Kidney tubule cell (primary cell): ENCODE measurements at regions not wholly inside any gene's neighbourhood (a gene's known extent, or its start where the extent isn't known, plus 50 kb on each side); places are given as distances from the start of the nearest gene placed in this dataset.
A peak's percentile ranks its signal among the peaks of the same experiment; 100 is the strongest.
"Not testable (repeated sequence)": the region's sequence is repeated elsewhere in the genome, so short reads cannot be mapped to it uniquely, and the experiment has no call there.

Source experiments
- DNase-seq: peaks from one replicate; pipeline ENCODE4 v3.0.0-alpha.2; 2018; ENCODE audit warnings: low spot score

DNA sequence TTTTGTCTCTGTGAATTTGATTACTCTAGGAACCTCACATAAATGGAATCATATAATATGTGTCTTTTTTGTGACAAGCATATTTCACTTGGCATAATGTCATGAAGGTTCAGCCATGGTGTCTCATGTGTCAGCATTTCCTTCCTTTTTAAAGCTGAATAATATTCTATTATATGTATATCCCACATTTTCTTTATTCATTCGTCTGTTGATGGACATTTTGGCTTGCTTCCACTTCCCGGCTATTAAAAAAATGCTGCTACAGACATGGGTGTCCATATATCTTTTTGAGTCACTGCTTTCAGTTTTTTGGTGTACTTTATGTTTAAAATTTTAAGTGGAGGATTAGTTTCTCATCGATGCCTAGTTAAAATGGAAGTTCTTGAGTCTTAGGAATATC lies 59.8 kb upstream of the C5orf63 start:
- no peak for DNase-seq

DNA sequence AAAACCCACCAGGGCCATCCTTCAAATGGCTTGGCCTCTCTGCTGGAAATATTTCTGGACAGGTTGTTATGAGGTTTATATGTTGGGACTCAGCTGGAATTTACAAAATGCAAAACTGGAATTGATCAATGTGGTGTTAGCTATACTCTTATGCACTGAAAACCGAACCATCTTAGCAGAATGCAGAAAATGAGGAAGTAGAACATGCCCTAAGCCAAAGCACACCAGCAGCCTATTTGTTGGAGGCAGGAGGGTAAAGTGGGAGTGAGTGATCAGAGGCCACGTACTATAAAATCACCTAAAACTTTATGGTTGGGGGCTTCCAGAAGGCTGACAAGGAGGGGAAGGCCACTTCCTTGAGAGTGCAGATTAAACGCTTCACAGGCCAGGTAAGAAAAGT lies 63.6 kb upstream of the C5orf63 start:
- no peak for DNase-seq

DNA sequence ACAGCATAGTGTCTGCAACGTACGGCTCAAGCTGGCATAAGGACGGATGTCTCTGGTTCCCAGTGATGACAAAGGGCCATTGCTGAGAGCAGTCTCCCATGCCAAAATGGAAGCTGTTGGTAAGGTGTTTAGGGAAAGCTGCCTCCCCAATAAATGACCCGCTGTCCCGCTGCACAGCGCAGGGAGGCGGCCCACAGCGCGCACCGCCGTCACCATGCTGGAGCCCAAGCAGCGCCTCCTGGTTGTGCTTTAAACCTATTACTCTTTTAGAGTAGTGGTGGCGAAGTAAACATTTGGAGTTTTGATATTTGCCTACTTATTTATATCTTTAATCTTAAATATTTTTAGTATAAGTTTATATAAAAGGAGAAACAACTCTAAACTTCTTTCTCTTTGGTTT lies 70.4 kb upstream of the C5orf63 start:
- no peak for DNase-seq

DNA sequence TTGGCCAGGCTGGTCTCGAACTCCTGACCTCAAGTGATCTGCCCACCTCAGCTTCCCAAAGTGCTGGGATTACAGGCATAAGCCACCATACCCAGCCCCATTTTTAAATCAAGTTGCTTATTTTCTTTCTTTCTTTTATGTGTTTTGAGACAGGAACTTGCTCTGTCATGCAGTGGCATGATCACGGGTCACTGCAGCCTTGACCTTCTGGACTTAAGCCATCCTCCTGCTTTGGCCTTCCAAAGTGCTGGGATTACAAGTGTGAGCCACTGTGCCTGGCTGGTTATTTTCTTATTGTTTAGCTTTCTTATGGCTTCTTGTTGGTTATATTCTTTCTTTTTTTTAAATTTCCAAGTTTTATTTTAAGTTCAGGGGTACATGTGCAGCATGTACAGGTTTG lies 79.7 kb upstream of the C5orf63 start:
- peak; percentile 15 for DNase-seq

GRCh38 chr5:127153521-127153920 lies 80.2 kb upstream of the C5orf63 start:
- no peak for DNase-seq

DNA sequence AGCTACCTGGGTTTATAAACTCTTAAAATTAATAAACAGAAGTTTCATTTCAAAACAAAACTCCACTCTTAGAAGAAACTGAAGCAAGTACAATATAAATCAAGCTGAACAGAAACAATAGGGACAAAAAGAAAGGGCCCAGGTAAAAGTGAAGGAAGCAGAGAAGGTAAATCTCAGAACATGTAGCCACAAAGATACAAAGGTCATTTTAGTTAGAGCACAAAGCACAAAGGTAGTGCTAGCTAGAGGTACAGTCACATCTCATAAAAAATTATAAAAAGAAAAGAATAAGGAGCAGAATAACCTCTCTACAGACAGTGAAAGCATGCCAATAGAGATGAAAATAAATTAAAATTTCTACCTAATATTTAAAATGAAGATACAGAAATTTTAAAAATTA lies 90.4 kb upstream of the C5orf63 start:
- no peak for DNase-seq

DNA sequence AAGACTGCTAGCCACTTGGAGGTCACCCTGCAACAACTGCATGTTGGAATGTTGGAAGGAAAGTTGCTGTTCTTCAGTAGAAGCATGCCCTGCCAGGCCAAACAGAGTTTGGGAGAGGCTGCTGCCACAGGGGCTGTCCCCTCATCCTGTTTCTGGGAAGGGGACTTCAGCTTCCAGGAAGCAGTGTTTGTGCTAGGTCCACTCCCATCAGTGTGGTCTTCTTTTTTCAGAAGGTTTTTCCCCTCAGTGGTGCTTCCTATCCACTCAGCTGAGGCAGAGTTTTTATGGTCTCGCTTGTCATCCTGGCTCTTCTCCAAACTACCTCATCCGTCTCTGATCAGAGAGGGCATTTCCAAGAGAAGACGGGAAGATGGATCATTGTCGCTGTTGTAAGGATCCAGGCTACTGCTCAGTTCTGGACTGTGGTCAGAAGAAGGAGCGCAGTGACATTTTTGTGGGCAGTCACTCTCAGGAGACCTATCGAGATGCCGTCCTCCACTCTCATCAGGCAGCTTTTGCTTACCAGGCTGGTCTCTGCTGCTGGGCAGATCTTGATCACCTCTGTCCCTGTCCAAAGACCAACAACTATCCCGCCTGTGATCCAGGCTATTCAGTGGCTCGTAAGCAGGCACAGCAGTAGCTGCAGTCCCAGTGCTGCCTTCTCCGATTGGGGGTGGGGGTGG lies 97.8 kb upstream of the C5orf63 start:
- DNase-seq: no peak

DNA sequence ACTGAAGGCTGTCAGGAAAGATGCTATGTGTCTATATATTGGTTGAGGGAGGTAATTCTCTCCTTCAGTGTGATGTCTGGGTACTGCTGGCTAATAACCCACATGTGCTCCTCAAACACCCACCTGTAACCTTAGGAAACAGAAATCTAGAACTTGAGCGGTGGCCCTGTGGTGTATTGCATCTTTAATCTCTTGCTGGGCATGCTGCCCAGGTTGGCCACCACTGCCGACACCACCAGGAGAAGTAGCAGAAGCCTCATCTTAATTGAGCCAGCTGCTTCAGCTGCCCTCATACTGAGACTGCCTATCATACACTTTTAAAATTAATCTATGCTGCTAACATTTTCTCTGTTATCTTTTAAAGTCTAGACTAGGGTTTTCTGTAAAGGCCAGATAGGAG lies 103.5 kb upstream of the C5orf63 start:
- DNase-seq: no peak

- not testable (repeated sequence) for DNase-seq
These were observed 108.0 kb upstream of the MEGF10 start for GRCh38 chr5:127182631-127183030.

GRCh38 chr5:127183332-127183731 lies 107.3 kb upstream of the MEGF10 start:
- DNase-seq: no peak

DNA sequence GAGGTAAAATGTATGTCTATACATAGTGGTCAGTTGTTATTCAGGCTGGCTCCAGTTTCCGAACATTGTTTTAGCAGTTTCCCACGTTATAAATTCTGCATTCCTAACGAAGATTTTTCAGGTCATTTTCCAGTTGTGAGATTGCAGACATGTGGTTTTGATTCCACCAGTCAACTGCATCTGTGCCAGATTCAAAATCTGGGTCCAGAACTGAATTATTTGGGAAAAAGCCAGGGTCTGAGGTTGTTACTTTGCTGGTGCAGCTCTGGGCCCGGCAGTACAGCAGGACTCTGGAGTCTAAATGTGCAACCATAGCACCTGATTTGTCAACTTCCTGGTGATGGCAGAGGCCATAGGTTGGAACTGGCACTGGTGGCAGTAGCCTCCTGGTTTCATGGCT lies 105.7 kb upstream of the MEGF10 start:
- DNase-seq: no peak

- peak; percentile 28 for DNase-seq
These were observed 103.9 kb upstream of the MEGF10 start for GRCh38 chr5:127186657-127187056.

DNA sequence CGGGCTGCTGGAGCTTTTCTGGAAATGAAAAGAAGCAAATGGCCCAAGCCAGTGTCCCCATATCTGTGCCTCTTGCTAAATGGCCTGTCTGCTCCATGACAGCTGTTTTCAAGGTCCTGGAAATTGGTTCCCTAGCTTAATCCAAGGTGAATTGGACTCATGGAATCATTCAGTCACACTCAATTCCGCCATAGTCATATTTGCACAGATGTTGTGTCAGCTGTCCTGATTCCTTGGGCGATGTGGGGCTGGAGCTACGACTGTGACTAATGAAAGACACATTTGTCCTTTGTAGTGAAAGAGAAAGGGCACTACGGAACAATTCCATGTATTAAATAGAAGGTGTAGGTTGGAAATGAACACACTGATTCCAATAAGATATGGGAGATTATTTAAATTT lies 102.9 kb upstream of the MEGF10 start:
- DNase-seq: no peak

DNA sequence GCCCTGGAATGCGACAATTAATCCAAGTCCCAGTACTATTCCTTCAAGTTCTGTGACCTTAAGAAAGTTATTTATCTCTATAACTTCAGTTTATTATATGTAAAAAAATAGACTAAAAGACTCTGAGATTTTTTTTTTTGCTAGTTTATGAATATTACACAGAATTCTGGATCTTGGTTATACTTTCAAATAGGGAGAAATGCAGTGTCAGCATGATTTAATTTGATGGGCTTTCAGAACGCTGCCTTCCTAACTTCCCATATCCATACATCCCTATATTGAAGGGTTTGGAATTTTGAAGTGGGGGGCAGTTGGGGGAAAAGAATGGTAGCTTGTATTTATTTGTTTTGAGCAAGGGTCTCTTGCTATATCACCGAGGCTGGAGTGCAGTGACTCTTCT lies 98.4 kb upstream of the MEGF10 start:
- DNase-seq: no peak

GRCh38 chr5:127192836-127193338 lies 97.7 kb upstream of the MEGF10 start:
- DNase-seq: no peak

DNA sequence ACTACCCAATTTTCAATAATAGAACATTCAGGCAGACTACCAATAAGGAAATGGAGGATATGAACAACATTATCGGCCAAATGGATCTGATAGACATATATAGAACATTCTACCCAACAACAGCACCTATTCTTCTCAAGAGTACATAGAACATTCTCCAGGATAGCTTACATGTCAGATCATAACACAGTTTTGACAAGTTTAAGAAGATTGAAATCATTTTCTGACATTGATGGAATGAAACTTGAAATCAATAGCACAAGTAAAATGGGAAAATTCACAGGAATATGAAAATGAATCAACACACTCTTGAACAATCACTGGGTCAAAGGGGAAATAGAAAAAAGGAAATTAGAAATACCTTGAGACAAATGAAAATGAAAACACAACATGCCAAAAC lies 94.6 kb upstream of the MEGF10 start:
- DNase-seq: no peak

- not testable (repeated sequence) for DNase-seq
These were observed 93.0 kb upstream of the MEGF10 start for GRCh38 chr5:127197402-127198167.

DNA sequence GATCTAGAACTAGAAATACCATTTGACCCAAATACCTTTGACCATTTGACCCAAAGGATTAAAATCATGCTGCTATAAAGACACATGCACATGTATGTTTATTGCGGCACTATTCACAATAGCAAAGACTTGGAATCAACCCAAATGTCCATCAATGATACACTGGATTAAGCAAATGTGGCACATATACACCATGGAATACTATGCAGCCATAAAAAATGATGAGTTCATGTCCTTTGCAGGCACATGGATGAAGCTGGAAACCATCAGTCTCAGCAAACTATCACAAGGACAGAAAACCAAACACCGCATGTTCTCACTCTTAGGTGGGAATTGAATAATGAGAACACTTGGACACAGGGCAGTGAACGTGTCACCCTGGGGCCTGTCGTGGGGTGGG lies 87.9 kb upstream of the MEGF10 start:
- DNase-seq: not testable (repeated sequence)

DNA sequence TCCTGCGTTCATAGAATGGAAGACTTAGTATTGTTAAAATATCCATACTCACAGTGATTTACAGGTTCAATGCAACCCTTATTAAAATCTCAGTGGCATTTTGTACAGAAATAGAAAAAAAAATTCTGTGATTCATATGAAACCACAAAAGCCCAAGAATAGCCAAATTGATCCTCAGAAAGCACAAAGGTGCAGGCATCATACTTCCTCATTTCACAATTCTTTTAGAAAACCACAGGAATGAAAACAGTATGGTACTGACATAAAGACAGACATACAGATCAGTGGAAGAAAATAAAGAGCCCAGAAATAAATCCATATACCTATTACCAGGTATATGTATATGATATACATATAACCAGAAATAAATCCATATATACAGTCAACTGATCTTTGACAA lies 86.8 kb upstream of the MEGF10 start:
- DNase-seq: peak; percentile 58

- no peak for DNase-seq
These were observed 85.4 kb upstream of the MEGF10 start for GRCh38 chr5:127205147-127205546.

GRCh38 chr5:127206320-127207113 lies 84.1 kb upstream of the MEGF10 start:
- peak; percentile 92 for DNase-seq

- DNase-seq: no peak
These were observed 80.6 kb upstream of the MEGF10 start for GRCh38 chr5:127210042-127210441.

GRCh38 chr5:127213231-127213630 lies 77.4 kb upstream of the MEGF10 start:
- no peak for DNase-seq
